SJSA1 (cell line): ENCODE measurements at regions not wholly inside any gene's neighbourhood (a gene's known extent, or its start where the extent isn't known, plus 50 kb on each side); places are given as distances from the start of the nearest gene placed in this dataset.

ENCODE experiments used
- DNase-seq, 2 experiments: peaks; one replicate each; pipeline ENCODE4 v3.0.0-alpha.2; 2015 to 2020; ENCODE audit warnings: low spot score in 2 of 2, low read depth in 1 of 2
- H3K27ac ChIP-seq: fragments of 250-450 bp; sonication (Bioruptor Pico); 2 replicates; pipeline ENCODE4 v1.5.1; 2020; ENCODE audit warnings: mild to moderate bottlenecking, moderate library complexity
- H3K27me3 ChIP-seq: fragments of 250-450 bp; sonication (Bioruptor Pico); replicated peaks from 2 replicates; pipeline ENCODE4 v1.5.1; 2020; ENCODE audit warnings: mild to moderate bottlenecking, moderate library complexity
- H3K36me3 ChIP-seq: fragments of 250-450 bp; sonication (Bioruptor Pico); 2 replicates; pipeline ENCODE4 v1.5.1; 2020; ENCODE audit warnings: mild to moderate bottlenecking
- H3K4me1 ChIP-seq: fragments of 250-450 bp; sonication (Bioruptor Pico); replicated peaks from 2 replicates; pipeline ENCODE4 v1.6.1; 2021; ENCODE audit warnings: mild to moderate bottlenecking
- H3K4me3 ChIP-seq: fragments of 250-450 bp; sonication (Bioruptor Pico); 2 replicates; pipeline ENCODE4 v1.5.1; 2020; ENCODE audit warnings: mild to moderate bottlenecking
- H3K9me3 ChIP-seq: fragments of 250-450 bp; sonication (Bioruptor Pico); replicated peaks from 2 replicates; pipeline ENCODE4 v1.5.1; 2020; ENCODE audit warnings: mild to moderate bottlenecking

- H3K9me3 ChIP-seq, result no peaks in the 10 kb centered on the region
- H3K4me3 ChIP-seq, result no peak overlapping the region
- DNase-seq, result peak in 1 of 2 experiments; percentile 24
- no peaks in the 10 kb centered on the region for H3K36me3 ChIP-seq
- peaks cover 10% of the 10 kb centered on the region for H3K4me1 ChIP-seq
- H3K27me3 ChIP-seq, result no peaks in the 10 kb centered on the region
- no peak overlapping the region for H3K27ac ChIP-seq
Observed at GRCh38 chr9:81116340-81117137, 572.8 kb downstream of the TLE1 start.

- Histone ChIP-seq H3K36me3 (no peaks in the 10 kb centered on the region), H3K4me3 (no peak overlapping the region), H3K27me3 (no peaks in the 10 kb centered on the region), H3K27ac (no peak overlapping the region), H3K4me1 (peaks cover 10% of the 10 kb centered on the region), H3K9me3 (no peaks in the 10 kb centered on the region)
- no peak for DNase-seq
Observed at GRCh38 chr9:81113453-81114124, 575.8 kb downstream of the TLE1 start.

GRCh38 chr9:81112627-81113452, 576.5 kb downstream of the TLE1 start:
- no peaks in the 10 kb centered on the region for H3K27me3 ChIP-seq
- no peak overlapping the region for H3K27ac ChIP-seq
- no peaks in the 10 kb centered on the region for H3K36me3 ChIP-seq

GRCh38 chr9:81108821-81109220, 580.5 kb downstream of the TLE1 start:
- H3K4me3 ChIP-seq, result no peak overlapping the region
- H3K36me3 ChIP-seq, result no peaks in the 10 kb centered on the region
- H3K27ac ChIP-seq, result no peak overlapping the region
- H3K4me1 ChIP-seq, result no peaks in the 10 kb centered on the region
- no peaks in the 10 kb centered on the region for H3K9me3 ChIP-seq
- no peak for DNase-seq
- no peaks in the 10 kb centered on the region for H3K27me3 ChIP-seq

More at GRCh38 chr9:81112627-81113452, 576.5 kb downstream of the TLE1 start:
- no peaks in the 10 kb centered on the region for H3K9me3 ChIP-seq
- H3K4me3 ChIP-seq, result no peak overlapping the region
- peaks cover 10% of the 10 kb centered on the region for H3K4me1 ChIP-seq
- no peak for DNase-seq

GRCh38 chr9:81108391-81108790, 581.0 kb downstream of the TLE1 start:
- no peak for DNase-seq
- Histone ChIP-seq H3K4me1 (no peaks in the 10 kb centered on the region), H3K9me3 (no peaks in the 10 kb centered on the region)

GRCh38 chr9:81103597-81104471, 585.5 kb downstream of the TLE1 start:
- Histone ChIP-seq H3K4me1 (no peaks in the 10 kb centered on the region), H3K27ac (no peak overlapping the region), H3K4me3 (no peak overlapping the region), H3K9me3 (no peaks in the 10 kb centered on the region), H3K27me3 (no peaks in the 10 kb centered on the region), H3K36me3 (no peaks in the 10 kb centered on the region)
- DNase-seq, result no peak

More at GRCh38 chr9:81108391-81108790, 581.0 kb downstream of the TLE1 start:
- no peaks in the 10 kb centered on the region for H3K27me3 ChIP-seq
- no peak overlapping the region for H3K4me3 ChIP-seq
- H3K27ac ChIP-seq, result no peak overlapping the region
- no peaks in the 10 kb centered on the region for H3K36me3 ChIP-seq

- Histone ChIP-seq H3K4me3 (no peak overlapping the region), H3K4me1 (no peaks in the 10 kb centered on the region), H3K27me3 (no peaks in the 10 kb centered on the region), H3K9me3 (no peaks in the 10 kb centered on the region), H3K36me3 (no peaks in the 10 kb centered on the region), H3K27ac (no peak overlapping the region)
- DNase-seq, result no peak
Observed at GRCh38 chr9:81097131-81097847, 592.1 kb downstream of the TLE1 start.

GRCh38 chr9:81096625-81097024, 592.7 kb downstream of the TLE1 start:
- Histone ChIP-seq H3K36me3 (no peaks in the 10 kb centered on the region), H3K27ac (no peak overlapping the region), H3K27me3 (no peaks in the 10 kb centered on the region), H3K9me3 (no peaks in the 10 kb centered on the region), H3K4me3 (no peak overlapping the region), H3K4me1 (no peaks in the 10 kb centered on the region)
- no peak for DNase-seq

- no peaks in the 10 kb centered on the region for H3K9me3 ChIP-seq
- no peaks in the 10 kb centered on the region for H3K27me3 ChIP-seq
- H3K27ac ChIP-seq, result no peak overlapping the region
- peak in 1 of 2 experiments; percentile 12 for DNase-seq
- H3K4me1 ChIP-seq, result no peaks in the 10 kb centered on the region
- H3K4me3 ChIP-seq, result no peak overlapping the region
- no peaks in the 10 kb centered on the region for H3K36me3 ChIP-seq
Observed at GRCh38 chr9:81092057-81092456, 597.3 kb downstream of the TLE1 start.

GRCh38 chr9:81088341-81088740, 601.0 kb downstream of the TLE1 start:
- Histone ChIP-seq H3K36me3 (no peaks in the 10 kb centered on the region), H3K4me3 (no peak overlapping the region)

GRCh38 chr9:81086416-81086815, 602.9 kb downstream of the TLE1 start:
- no peak overlapping the region for H3K27ac ChIP-seq
- no peak for DNase-seq
- no peak overlapping the region for H3K4me3 ChIP-seq
- H3K9me3 ChIP-seq, result no peaks in the 10 kb centered on the region
- H3K4me1 ChIP-seq, result peaks cover 15% of the 10 kb centered on the region
- no peaks in the 10 kb centered on the region for H3K27me3 ChIP-seq
- H3K36me3 ChIP-seq, result no peaks in the 10 kb centered on the region

More at GRCh38 chr9:81088341-81088740, 601.0 kb downstream of the TLE1 start:
- Histone ChIP-seq H3K27me3 (no peaks in the 10 kb centered on the region), H3K4me1 (peaks cover 9% of the 10 kb centered on the region), H3K9me3 (no peaks in the 10 kb centered on the region), H3K27ac (no peak overlapping the region)
- no peak for DNase-seq

GRCh38 chr9:81083854-81084512, 605.4 kb downstream of the TLE1 start:
- Histone ChIP-seq H3K27me3 (no peaks in the 10 kb centered on the region), H3K4me1 (peaks cover 15% of the 10 kb centered on the region), H3K4me3 (no peak overlapping the region), H3K27ac (peak overlapping the region; percentile 55), H3K36me3 (no peaks in the 10 kb centered on the region), H3K9me3 (no peaks in the 10 kb centered on the region)
- peak in 1 of 2 experiments; percentile 53 for DNase-seq
